ENCODE measurements at regions not wholly inside any gene's neighbourhood (a gene's known extent, or its start where the extent isn't known, plus 50 kb on each side); places are given as distances from the start of the nearest gene placed in this dataset.
"Not testable (repeated sequence)": the region's sequence is repeated elsewhere in the genome, so short reads cannot be mapped to it uniquely, and the experiment has no call there.

- DNase-seq (ENCODE audit: low spot score) = no peak
Measured at GRCh38 chr2:17460371-17461086, 57.7 kb downstream of the RAD51AP2 start.

- DNase-seq (ENCODE audit: low spot score) = no peak
Measured at GRCh38 chr2:17455343-17455742, 62.9 kb downstream of the RAD51AP2 start.

GRCh38 chr2:17446191-17446590 is 72.0 kb downstream of the RAD51AP2 start:
- not testable (repeated sequence) for DNase-seq (ENCODE audit: low spot score)

GRCh38 chr2:17445744-17446143 is 72.5 kb downstream of the RAD51AP2 start:
- DNase-seq (ENCODE audit: low spot score) = no peak

- no peak for DNase-seq (ENCODE audit: low spot score)
Measured at GRCh38 chr2:17442334-17442733, 75.9 kb downstream of the RAD51AP2 start.

- DNase-seq (ENCODE audit: low spot score) = no peak
Measured at GRCh38 chr2:17441790-17442189, 76.5 kb downstream of the RAD51AP2 start.

- no peak for DNase-seq (ENCODE audit: low spot score)
Measured at GRCh38 chr2:17441055-17441771, 77.0 kb downstream of the RAD51AP2 start.

- no peak for DNase-seq (ENCODE audit: low spot score)
Measured at GRCh38 chr2:17430326-17430725, 87.9 kb downstream of the RAD51AP2 start.

- DNase-seq (ENCODE audit: low spot score) = no peak
Measured at GRCh38 chr2:17429130-17429529, 89.1 kb downstream of the RAD51AP2 start.

- no peak for DNase-seq (ENCODE audit: low spot score)
Measured at GRCh38 chr2:17427401-17427800, 90.8 kb downstream of the RAD51AP2 start.

- no peak for DNase-seq (ENCODE audit: low spot score)
Measured at GRCh38 chr2:17426743-17427142, 91.5 kb downstream of the RAD51AP2 start.

- no peak for DNase-seq (ENCODE audit: low spot score)
Measured at GRCh38 chr2:17422061-17422460, 96.2 kb downstream of the RAD51AP2 start.

GRCh38 chr2:17416884-17417391 is 101.3 kb downstream of the RAD51AP2 start:
- no peak for DNase-seq (ENCODE audit: low spot score)

GRCh38 chr2:17413036-17413435 is 105.2 kb downstream of the RAD51AP2 start:
- no peak for DNase-seq (ENCODE audit: low spot score)

GRCh38 chr2:17401096-17401495 is 117.1 kb downstream of the RAD51AP2 start:
- DNase-seq (ENCODE audit: low spot score) = no peak

- no peak for DNase-seq (ENCODE audit: low spot score)
Measured at GRCh38 chr2:17398770-17399169, 119.5 kb downstream of the RAD51AP2 start.

- DNase-seq (ENCODE audit: low spot score) = no peak
Measured at GRCh38 chr2:17388798-17389197, 129.4 kb downstream of the RAD51AP2 start.

- DNase-seq (ENCODE audit: low spot score) = no peak
Measured at GRCh38 chr2:17387591-17387990, 130.6 kb downstream of the RAD51AP2 start.

GRCh38 chr2:17386771-17387170 is 131.5 kb downstream of the RAD51AP2 start:
- DNase-seq (ENCODE audit: low spot score) = no peak

- no peak for DNase-seq (ENCODE audit: low spot score)
Measured at GRCh38 chr2:17380003-17380402, 138.2 kb downstream of the RAD51AP2 start.

GRCh38 chr2:17375262-17375661 is 143.0 kb downstream of the RAD51AP2 start:
- DNase-seq (ENCODE audit: low spot score) = no peak

- no peak for DNase-seq (ENCODE audit: low spot score)
Measured at GRCh38 chr2:17373741-17374140, 144.5 kb downstream of the RAD51AP2 start.

GRCh38 chr2:17373041-17373440 is 145.2 kb downstream of the RAD51AP2 start:
- no peak for DNase-seq (ENCODE audit: low spot score)
